H1 (cell line): ENCODE measurements at regions not wholly inside any gene's neighbourhood (a gene's known extent, or its start where the extent isn't known, plus 50 kb on each side); places are given as distances from the start of the nearest gene placed in this dataset.
"Not testable (repeated sequence)": the region's sequence is repeated elsewhere in the genome, so short reads cannot be mapped to it uniquely, and the experiment has no call there.

Source experiments
- CTCF ChIP-seq, 3 experiments: IDR thresholded peaks; 1 replicate in 2 of 3; 2 replicates in 1 of 3; pipeline versions ENCODE4 v1.5.1 to v1.6.1; 2011; ENCODE audit warnings: low read length in 3 of 3, mild to moderate bottlenecking in 3 of 3, inconsistent platforms in 2 of 3, low read depth in 1 of 3, moderate library complexity in 1 of 3; ENCODE audit not compliant: insufficient read depth in 1 of 3; ENCODE audit errors: control extremely low read depth in 1 of 3
- FOSL1 ChIP-seq: IDR thresholded peaks from 2 replicates; pipeline ENCODE4 v1.6.1; 2011; ENCODE audit warnings: mild to moderate bottlenecking, low read depth, low read length, moderate library complexity; ENCODE audit not compliant: insufficient read depth
- POLR2AphosphoS5 ChIP-seq: IDR thresholded peaks from 2 replicates; pipeline ENCODE4 v1.6.1; 2011; ENCODE audit warnings: low read depth, low read length
- RAD21 ChIP-seq, 2 experiments: IDR thresholded peaks in 1 of 2; conservative IDR thresholded peaks in 1 of 2; 2 replicates each; pipeline ENCODE4 v1.6.1; 2011; ENCODE audit warnings: low read depth in 2 of 2, low read length in 2 of 2, improper control_type of control experiment in 1 of 2, inconsistent platforms in 1 of 2, mild to moderate bottlenecking in 1 of 2, moderate library complexity in 1 of 2
- SIX5 ChIP-seq: IDR thresholded peaks from 2 replicates; pipeline ENCODE4 v1.6.1; 2011; ENCODE audit warnings: mild to moderate bottlenecking, low read depth, low read length
- TAF1 ChIP-seq: IDR thresholded peaks from 2 replicates; pipeline ENCODE4 v1.6.1; 2011; ENCODE audit warnings: mild to moderate bottlenecking, low read depth, low read length

GRCh38 chr4:8959471-8959870 lies 87.8 kb upstream of the HMX1 start:
- TF ChIP-seq RAD21 (IDR thresholded peaks at IDR 0.05 in 1 of 2, conservative IDR thresholded peaks at IDR 0.05 in 1 of 2; ENCODE audit: low read depth in 2 of 2, low read length in 2 of 2); POLR2AphosphoS5; CTCF (IDR thresholded peaks at IDR 0.05; ENCODE audit: control extremely low read depth in 1 of 3, insufficient read depth in 1 of 3, low read depth in 1 of 3, low read length in 3 of 3); TAF1; FOSL1; SIX5: not testable (repeated sequence)
